NCI-H1930 (cell line): ENCODE measurements at regions not wholly inside any gene's neighbourhood (a gene's known extent, or its start where the extent isn't known, plus 50 kb on each side); places are given as distances from the start of the nearest gene placed in this dataset.
A peak's percentile ranks its signal among the peaks of the same experiment; 100 is the strongest.

Experiments
- DNase-seq, 2 experiments: peaks; one replicate each; lab custom pipeline; 2025; lab: John Stamatoyannopoulos, UW

DNA sequence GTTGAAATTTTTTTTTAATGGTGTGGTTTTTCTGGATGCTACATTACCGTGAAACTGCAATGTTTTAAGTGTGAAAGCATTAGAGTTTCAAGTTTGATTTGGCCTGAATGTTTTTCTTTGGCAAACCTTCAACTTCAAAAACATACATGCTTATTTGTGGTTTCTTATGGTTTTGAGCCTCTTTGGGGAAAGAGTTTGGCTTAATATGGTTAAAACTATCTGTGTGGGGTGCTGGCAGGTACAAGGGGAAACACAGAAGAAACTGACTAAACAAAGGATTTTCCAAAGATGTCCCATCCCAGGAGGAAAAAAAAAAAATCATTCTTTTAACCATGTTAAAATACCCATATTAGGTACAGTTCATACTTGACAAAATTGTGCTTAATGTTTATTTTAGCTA, 121.1 kb downstream of the HGF start:
- no peak for DNase-seq

DNA sequence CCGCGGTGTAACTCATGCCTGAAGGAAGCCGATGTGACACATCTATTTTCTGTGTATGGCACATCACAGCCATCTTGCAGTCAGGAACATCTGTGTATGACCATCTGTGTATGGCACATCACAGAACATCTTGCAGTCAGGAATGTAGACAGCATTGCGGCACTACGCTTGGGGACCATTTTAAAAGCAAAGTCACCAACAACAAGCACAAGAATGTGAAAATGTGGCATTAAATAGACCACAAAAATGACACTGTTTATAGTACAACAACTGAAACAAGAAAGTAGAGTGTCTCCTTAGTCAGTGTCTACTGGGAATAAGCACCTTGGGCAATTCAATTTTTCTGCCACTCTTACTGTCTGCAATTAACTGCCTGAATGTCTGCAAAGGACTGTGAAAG, 124.4 kb downstream of the HGF start:
- no peak for DNase-seq

DNA sequence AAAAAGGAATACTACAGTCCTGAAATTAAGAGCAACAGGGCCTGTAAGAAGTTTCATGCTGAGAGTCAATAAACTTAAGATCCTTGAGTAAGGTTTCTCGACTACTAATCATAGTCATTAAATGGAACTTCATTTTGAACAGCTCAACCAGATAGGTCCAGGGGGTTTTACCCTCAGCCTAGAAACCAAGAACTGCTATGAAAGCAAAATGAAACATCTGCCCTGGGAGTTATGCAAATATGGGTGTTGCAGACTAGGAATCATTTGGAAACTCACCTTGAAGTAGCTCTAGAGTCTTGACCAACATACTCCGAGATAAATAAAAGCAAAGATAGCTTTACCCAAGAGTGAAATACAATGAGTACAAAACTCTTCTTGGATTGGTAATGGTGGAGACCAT, 128.0 kb downstream of the HGF start:
- no peak for DNase-seq

DNA sequence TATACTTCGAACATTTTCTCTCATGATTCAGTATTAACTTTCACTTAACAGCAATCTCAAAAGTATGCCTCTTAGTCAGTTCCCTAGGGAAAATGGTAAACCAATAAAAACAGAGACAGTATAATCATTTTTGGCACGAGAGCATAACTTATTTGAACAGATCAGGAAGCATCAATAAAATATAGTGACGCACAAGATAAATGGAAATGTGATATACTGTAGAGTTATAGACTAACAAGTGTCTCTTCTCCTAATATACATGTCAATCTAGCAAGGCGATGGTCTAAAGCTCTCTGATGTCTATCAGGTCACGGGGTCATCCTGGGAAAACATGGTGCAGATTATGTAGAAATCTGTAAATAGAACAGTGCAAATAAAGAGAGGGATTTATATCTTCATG, 131.6 kb downstream of the HGF start:
- peak in 1 of 2 experiments; percentile 41 for DNase-seq

DNA sequence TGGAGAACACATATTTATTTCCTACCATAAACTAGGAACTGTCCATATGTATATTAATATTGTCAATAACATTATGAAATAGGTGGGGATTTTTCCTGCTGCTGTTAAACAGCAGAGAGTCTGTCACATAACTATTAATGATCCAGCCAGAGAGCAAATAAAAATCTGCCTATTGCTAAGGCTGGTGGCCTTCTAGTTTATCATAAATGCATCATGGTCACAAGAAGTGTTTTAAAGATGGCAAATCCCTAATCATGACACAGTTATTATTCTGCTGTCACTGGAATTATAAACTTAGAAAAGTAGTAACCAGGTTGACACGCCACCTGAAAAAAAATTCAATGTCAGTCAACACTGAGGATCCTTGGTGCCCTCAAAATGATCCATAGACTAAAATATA, 132.3 kb downstream of the HGF start:
- no peak for DNase-seq

DNA sequence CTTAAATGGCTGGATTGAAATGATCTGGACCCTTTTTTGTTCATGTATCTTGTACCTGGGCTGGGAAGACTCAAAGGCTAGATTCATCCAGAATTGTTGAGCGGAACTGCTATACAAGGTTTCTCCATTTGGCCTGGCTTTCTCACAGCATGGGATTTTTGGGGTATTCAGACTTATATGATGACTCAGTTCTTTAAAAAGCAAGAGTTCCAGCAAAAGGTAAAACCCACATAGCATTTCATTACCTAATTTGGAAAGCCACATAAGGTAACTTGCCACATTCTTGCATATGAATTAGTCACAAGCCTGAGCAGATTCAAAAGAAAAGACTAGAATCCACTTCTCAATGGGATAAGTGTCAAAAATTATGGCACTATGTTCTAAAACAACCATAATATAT, 137.4 kb downstream of the HGF start:
- DNase-seq = no peak

DNA sequence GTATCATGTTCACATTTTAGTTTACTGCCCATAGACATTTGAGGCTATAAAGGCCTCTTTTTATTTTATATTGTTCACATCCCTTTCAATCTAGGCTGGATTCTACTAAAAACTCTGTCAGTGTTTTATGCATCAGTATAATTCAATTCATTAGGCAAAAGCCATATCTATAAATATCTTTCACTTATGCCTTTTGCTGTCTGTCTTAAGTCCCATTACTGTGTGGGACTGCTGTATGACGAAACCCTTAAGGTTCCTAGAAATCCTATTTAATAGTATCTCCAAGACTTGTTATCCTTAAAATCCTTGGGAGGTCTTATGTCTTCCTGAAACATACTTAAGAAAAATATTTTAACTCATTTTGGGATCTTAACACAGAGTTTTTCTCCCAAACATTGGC, 139.2 kb downstream of the HGF start:
- DNase-seq = no peak

DNA sequence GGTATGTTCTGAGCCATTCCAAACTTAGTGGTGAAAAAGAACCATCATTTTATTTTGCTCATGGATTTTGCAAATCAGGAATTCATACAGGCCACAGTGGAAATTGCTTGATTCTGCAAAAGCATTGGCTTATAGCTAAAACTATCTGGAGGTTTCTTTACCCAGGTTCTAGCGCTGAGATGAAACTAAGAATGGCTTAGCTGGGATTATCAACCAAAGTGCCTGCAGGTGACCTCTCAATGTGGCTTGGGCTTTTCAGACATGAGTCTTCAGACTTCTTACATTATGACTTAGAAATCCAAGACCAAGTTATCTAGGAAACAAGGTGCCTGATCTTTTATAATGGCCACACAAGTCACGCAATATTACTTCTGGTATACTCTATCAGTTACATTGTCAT, 140.1 kb downstream of the HGF start:
- no peak for DNase-seq

DNA sequence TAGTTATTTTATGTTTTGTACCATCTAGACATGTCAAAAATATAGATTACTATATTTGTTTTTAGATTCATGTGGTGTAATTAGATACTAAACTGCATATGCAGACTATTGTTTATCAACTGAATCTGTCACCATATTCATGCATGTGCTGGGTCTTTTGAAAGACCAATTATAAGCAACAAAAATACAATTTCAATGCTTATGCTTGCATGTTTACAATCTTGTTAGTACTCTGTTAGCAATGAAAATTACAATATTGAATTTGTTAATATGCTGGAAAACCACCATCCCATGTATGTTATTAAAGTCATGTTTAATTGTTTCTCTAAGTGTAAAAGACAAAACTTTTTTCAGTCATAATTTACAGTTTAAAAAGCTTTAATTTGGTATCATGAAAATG, 140.9 kb downstream of the HGF start:
- DNase-seq = no peak

DNA sequence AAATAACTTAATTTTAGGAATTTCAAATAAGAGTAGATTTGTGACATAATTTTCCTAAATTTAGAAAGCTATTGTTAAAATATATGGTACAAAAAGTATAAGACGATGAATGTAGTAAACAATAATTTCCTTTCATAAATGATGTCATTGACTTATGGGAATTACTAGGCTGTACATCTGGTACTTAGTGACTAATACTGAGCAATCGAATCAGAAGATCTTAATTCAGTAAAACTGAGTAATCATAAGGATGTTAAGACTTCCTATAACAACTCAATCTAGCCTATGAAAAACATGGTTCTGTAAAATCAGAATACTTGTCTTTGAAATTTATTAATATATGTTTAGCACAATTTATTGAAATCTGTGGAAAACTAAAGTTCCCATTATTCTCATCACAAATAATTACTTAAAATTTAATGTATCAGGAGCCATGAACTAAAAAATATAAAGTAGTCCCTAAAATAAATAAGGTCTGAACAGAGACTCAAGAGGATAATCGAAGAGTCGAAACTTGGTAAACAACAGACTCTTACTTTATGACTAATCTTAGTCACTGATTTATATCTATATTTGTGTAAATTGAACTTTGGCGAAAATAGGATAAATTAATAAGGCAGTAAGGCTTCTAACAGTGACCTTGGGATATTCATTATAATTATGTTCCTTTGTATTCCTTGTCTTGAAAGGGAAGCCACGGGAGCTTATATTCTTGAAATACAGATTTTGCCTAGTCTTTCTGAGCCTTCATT, 142.1 kb downstream of the HGF start:
- no peak for DNase-seq

DNA sequence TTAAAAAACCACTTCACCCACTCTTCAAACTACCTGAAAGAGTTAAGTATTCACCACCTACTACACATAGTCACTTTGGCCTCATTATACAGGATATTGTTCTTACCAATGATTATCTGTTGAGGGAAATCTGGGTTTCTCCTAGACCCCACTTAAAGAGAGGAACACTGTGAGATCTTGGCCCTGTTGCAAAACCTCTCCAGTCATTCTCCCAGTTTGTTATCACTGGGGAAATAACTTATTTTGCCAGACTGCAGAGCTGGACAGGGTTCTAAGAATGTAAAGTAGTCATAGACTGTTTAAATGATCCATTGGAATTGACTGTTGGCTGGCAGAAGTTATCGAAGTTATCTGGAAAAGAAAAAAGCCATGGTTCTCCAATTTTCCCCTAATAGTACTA, 143.8 kb downstream of the HGF start:
- no peak for DNase-seq

DNA sequence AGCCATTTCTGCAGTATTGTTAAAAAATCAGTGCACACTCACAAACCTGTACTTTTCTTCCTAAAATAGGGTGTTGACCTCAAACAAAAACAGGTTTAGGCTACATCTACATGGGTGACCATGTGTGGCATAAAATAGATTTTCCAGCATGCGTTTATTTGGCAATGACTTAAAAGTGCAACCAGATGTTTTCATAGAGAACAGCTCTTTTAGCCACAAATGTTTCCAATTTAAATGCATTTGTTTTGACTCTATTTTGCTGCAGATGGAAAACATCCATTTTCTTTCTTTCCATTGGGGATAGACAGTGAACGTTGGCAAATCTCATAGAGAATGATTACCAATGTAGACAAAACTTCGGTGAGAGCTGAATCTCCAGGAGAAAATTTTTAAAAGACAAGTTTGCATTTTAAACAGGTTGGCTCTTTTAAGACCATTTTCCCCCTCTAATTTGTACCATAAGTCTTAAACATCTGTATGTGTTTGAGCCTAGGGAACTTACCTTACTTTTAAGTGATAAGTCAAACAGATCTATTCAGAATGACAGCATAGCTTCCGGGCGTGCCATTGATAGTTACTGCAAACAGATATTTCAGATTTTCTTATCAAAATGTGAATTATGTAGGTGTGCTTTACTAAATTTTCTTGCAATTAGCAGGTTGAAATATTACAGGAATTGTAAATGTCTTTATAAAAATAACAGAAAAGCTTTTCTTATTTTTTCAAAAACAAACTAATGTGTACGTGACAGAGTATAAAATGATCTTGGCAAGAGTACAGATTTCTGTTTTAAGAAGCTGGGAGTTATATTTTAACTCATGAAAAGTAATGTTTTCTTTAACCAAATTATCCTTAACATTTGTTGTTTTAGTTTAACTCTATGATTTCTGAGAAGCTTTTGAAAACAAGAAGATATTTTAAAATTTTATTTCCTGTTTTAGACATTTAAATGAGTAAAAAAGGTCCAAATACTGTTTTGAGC, 144.9 kb downstream of the HGF start:
- no peak for DNase-seq

DNA sequence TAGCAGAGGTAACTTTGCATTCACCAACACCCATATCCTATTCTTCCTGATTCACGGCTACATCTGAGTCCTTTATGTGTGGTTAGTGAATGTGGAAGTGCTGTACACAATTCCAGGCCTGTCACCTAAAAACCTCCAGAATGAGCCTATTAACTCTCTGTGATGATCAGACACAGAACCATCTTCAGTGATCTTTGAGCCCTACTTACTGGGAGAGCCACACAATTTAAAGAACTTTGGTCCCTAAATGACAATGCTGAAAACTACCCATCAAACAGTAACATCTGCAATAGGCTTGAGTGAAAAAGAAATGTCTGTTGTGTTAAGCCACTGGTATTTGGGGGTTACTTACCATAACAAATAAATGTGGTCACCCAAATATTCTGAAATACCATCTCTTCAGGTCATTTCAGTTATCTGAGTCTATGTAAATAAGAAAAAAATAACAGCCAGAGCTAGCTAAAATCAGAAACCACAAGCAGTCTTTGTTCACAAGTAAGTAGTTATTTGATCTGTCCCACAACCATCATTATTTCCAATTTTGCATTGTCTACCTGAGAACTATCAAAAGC, 145.7 kb downstream of the HGF start:
- DNase-seq = no peak

DNA sequence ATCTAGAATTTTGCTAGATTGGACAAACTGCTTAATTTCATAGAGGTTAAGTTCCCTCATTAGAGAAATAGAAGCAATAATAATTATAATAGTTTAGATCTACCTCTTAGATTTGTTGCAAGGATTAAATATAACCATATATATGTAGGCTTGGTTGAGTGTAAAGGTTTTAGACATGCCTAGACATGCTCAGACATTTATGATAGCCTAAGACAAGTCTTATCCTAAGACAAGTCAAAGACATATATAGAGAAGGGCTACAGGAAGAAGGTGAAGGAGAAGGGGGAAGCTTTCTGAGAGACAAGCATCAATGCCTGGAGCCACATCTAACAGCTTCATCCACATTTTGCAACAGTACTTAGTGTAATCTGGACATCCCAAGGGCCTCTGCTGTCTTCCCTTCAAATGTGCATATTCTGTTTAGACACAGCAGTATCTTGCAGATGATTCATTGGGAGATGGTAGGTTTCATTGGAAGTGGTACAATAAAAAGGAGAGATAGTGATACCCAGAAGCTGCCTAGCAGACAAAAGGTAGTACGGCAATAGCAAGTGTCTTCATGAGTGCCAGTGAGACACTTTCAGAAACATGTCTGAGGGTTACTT, 146.5 kb downstream of the HGF start:
- DNase-seq = no peak

DNA sequence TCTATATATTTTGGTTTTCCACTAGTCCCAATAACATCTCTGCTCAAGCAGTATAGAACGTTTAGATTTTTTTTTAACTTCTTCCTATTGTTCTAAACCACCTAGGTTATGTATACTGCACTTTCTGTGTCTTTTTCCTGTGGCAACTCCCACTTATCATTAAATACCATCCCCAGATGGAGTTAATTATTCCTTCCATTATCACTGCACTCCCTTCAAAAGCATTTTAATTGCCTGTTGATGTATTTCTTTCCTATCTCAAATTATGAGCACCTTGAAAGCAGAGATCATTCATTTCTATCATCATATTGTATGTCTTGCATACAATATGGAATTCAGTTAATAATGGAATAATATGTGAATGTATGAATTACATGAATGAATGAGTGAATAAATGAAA, 148.0 kb downstream of the HGF start:
- DNase-seq = no peak

DNA sequence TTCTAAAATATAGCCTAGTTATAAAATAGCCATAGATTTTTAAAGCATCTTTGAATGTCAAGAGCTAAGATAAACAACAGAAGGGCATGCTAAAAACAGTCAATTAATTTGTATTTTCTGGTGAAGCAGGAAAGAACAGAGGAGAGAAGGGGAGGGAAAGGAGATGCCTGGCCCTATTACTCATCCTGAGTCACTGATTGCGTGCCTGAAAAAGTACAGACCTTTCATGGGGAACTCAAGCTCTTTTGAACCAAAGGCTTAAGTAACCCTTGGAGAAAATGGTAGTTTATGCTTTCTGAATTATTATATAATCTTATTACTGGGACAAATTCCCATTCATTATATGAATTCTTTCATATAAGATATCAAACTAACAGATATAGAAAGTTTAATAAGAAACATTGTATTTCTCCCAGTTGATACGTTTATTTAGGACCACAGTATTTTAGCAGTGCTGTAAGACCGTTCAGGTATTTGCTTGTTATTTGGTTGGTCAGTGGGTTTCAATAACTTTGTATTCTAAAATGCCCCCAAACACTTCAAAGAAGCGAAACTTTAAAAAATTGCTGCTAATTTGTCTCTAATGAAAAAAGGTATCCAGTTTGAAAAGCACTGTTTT, 151.3 kb downstream of the HGF start:
- DNase-seq = no peak

DNA sequence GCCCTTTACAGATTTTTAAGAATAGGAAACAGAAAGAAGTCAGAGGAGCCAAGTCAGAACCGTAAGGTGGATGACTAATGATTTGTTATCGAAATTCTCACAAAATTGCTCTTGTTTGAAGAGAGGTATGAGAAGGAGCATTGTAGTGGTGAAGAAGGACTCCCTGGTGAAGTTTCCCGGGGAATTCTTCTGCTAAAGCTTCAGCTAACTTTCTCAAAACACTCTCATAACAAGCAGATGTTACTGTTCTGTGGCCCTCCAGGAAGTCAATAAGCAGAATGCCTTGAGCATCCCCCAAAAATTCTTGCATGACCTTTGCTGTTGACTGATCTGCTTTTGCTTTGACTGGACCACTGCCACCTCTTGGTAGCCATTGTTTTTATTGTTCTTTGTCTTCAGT, 152.9 kb downstream of the HGF start:
- no peak for DNase-seq

DNA sequence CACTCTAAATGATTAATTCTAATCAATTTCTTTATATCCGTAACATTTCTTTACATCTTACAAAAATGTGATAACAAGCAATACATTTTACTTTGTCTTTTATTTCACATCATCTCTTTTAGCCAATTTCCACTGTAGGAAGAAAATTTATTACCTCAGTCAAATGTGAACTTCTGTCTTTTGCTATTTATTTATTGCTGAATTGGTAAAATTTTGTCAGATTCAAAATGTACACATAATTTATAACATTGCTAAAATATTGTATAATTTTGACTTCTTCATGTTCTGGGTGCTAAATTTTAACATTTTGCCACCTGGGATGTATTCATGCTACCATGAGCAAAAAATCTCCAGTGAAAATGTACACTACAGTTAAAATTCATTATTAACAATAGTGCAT, 158.0 kb downstream of the HGF start:
- no peak for DNase-seq

DNA sequence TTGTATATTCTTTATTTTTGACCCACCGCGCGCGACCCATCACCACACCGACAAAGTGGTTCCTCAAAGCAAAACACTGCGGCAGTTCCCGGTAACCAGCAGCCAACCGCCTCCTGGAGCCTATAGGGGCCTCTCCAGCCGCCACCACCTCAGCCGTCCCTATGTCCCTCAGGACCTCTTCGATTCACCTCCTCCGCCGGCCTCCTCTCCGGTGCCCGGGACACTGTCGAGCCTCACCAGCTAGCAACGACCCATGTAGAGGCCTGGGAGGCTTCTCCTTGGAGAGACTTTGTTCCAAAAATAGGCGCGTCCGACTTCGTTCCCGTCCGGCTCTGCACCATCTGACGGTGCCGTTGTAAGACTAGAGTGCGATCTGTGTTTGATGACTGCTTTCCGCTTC, 158.8 kb downstream of the HGF start:
- DNase-seq = no peak

DNA sequence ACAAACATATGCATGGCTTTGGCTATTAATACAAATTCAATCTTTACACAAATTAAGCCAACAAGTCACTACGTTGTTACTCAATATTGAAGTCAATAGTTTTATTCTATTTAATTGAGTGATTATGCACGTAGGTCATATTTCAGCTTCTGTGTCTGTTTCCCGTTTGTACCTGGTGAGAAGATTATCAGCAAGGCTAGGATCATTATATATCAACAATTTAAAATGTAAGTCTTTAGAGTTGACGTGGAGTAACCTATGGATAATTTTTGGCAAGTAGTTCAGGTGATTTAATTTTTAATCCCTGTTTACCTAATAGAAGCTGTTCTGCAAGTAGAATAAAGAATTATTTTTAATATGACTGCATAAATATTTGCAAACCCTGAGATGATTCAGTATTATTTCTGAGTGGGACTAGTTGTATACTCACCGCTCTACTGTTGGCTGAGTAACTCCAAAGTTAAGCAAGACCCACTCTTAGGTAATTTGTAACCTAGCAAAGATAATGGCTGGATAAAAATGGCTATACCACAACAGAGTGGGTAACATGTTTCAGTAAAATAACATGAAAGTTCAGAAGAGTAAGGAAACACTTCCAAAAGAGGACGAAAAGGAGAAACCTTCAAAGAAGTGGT, 161.0 kb downstream of the HGF start:
- DNase-seq = peak in 1 of 2 experiments; percentile 79

DNA sequence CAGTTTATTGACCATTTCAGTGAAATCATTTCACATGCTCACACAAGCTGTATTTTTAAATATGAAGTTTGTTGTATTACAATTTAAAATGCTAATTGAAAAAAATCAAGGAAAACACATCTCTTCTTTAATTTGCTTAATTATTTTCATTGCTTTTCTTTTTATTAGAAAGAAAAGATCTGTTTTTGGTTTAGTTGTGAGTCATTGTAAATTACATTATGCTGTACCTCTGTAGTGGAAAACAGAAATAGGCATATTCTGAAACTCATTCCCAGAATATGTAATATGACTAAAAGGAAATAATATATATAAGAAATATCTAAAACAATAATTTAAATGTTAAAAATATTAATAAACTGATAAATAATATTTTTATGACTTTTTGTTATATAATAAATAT, 161.9 kb downstream of the HGF start:
- DNase-seq = no peak
